ENCODE measurements at regions not wholly inside any gene's neighbourhood (a gene's known extent, or its start where the extent isn't known, plus 50 kb on each side); places are given as distances from the start of the nearest gene placed in this dataset.
"Not testable (repeated sequence)": the region's sequence is repeated elsewhere in the genome, so short reads cannot be mapped to it uniquely, and the experiment has no call there.

GRCh38 chr4:181802207-181802606 is 441.0 kb upstream of the TENM3 start:
- no peak for DNase-seq (ENCODE audit: low spot score)

- no peak for DNase-seq (ENCODE audit: low spot score)
These were observed 435.4 kb upstream of the TENM3 start for GRCh38 chr4:181807771-181808170.

GRCh38 chr4:181810711-181811110 is 432.5 kb upstream of the TENM3 start:
- DNase-seq (ENCODE audit: low spot score), result no peak

GRCh38 chr4:181811550-181811949 is 431.7 kb upstream of the TENM3 start:
- DNase-seq (ENCODE audit: low spot score), result not testable (repeated sequence)

GRCh38 chr4:181819946-181820345 is 423.3 kb upstream of the TENM3 start:
- DNase-seq (ENCODE audit: low spot score), result no peak

GRCh38 chr4:181820553-181820952 is 422.6 kb upstream of the TENM3 start:
- no peak for DNase-seq (ENCODE audit: low spot score)

GRCh38 chr4:181821039-181822004 is 421.9 kb upstream of the TENM3 start:
- peak; percentile 20 for DNase-seq (ENCODE audit: low spot score)

- DNase-seq (ENCODE audit: low spot score), result no peak
These were observed 421.2 kb upstream of the TENM3 start for GRCh38 chr4:181822005-181822375.

- no peak for DNase-seq (ENCODE audit: low spot score)
These were observed 420.0 kb upstream of the TENM3 start for GRCh38 chr4:181823183-181823582.

GRCh38 chr4:181823645-181824044 is 419.6 kb upstream of the TENM3 start:
- no peak for DNase-seq (ENCODE audit: low spot score)

- no peak for DNase-seq (ENCODE audit: low spot score)
These were observed 417.6 kb upstream of the TENM3 start for GRCh38 chr4:181825564-181825963.

- no peak for DNase-seq (ENCODE audit: low spot score)
These were observed 416.0 kb upstream of the TENM3 start for GRCh38 chr4:181827246-181827645.

GRCh38 chr4:181830404-181831035 is 412.7 kb upstream of the TENM3 start:
- no peak for DNase-seq (ENCODE audit: low spot score)

- no peak for DNase-seq (ENCODE audit: low spot score)
These were observed 409.1 kb upstream of the TENM3 start for GRCh38 chr4:181834071-181834470.

GRCh38 chr4:181835348-181835747 is 407.9 kb upstream of the TENM3 start:
- no peak for DNase-seq (ENCODE audit: low spot score)

GRCh38 chr4:181838253-181838652 is 404.9 kb upstream of the TENM3 start:
- no peak for DNase-seq (ENCODE audit: low spot score)

- DNase-seq (ENCODE audit: low spot score), result not testable (repeated sequence)
These were observed 399.4 kb upstream of the TENM3 start for GRCh38 chr4:181843797-181844196.

- no peak for DNase-seq (ENCODE audit: low spot score)
These were observed 397.6 kb upstream of the TENM3 start for GRCh38 chr4:181845617-181846016.

- DNase-seq (ENCODE audit: low spot score), result no peak
These were observed 396.3 kb upstream of the TENM3 start for GRCh38 chr4:181846934-181847333.

GRCh38 chr4:181848357-181848756 is 394.8 kb upstream of the TENM3 start:
- no peak for DNase-seq (ENCODE audit: low spot score)

- DNase-seq (ENCODE audit: low spot score), result no peak
These were observed 393.7 kb upstream of the TENM3 start for GRCh38 chr4:181849472-181849871.

GRCh38 chr4:181853881-181854511 is 389.2 kb upstream of the TENM3 start:
- DNase-seq (ENCODE audit: low spot score), result no peak

- no peak for DNase-seq (ENCODE audit: low spot score)
These were observed 387.9 kb upstream of the TENM3 start for GRCh38 chr4:181855307-181855706.
